ENCODE measurements at regions not wholly inside any gene's neighbourhood (a gene's known extent, or its start where the extent isn't known, plus 50 kb on each side); places are given as distances from the start of the nearest gene placed in this dataset.

DNA sequence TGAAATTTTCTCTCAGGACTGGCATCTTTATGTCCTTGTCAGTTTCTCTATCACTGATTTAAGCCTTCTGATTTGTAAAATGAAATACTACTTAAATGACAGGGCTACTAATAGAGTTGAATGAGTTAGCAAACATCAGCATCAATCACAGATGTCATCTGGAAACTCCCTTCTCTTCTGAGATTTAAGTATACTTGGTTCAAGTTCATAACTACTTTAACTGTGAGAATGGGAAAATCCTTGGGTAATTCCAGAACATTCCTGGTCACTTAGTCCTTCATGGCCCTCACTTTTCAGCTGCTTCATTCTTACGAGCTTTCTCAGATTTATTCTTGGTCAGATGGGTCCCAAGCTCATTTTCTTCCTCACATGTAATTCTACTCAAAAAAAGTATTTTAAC lies 1655.3 kb upstream of the FLRT2 start:
- TF ChIP-seq POLR2AphosphoS5 (IDR thresholded peaks at IDR 0.05; ENCODE audit: low read depth) (no peak), CTCF (IDR thresholded peaks at IDR 0.05; ENCODE audit: insufficient read depth, low read length) (no peak), REST (IDR thresholded peaks at IDR 0.05; ENCODE audit: insufficient replicate concordance, low read depth) (no peak), SPI1 (IDR thresholded peaks at IDR 0.05; ENCODE audit: borderline replicate concordance, low read depth) (no peak), GABPA (IDR thresholded peaks at IDR 0.05; ENCODE audit: low read depth) (no peak)
